ENCODE measurements at regions not wholly inside any gene's neighbourhood (a gene's known extent, or its start where the extent isn't known, plus 50 kb on each side); places are given as distances from the start of the nearest gene placed in this dataset.
"Not testable (repeated sequence)": the region's sequence is repeated elsewhere in the genome, so short reads cannot be mapped to it uniquely, and the experiment has no call there.

- DNase-seq (ENCODE audit: low spot score), result no peak
Observed at GRCh38 chr4:53959343-53960120, 104.9 kb downstream of the CHIC2 start.

- no peak for DNase-seq (ENCODE audit: low spot score)
Observed at GRCh38 chr4:53956454-53956853, 108.0 kb downstream of the CHIC2 start.

- no peak for DNase-seq (ENCODE audit: low spot score)
Observed at GRCh38 chr4:53956053-53956452, 108.4 kb downstream of the CHIC2 start.

GRCh38 chr4:53951414-53951813 is 113.0 kb downstream of the CHIC2 start:
- no peak for DNase-seq (ENCODE audit: low spot score)

GRCh38 chr4:53943345-53944085 is 120.9 kb downstream of the CHIC2 start:
- DNase-seq (ENCODE audit: low spot score), result no peak

GRCh38 chr4:53942712-53943111 is 121.7 kb downstream of the CHIC2 start:
- no peak for DNase-seq (ENCODE audit: low spot score)

GRCh38 chr4:53941331-53941730 is 123.1 kb downstream of the CHIC2 start:
- no peak for DNase-seq (ENCODE audit: low spot score)

GRCh38 chr4:53939892-53940291 is 124.5 kb downstream of the CHIC2 start:
- not testable (repeated sequence) for DNase-seq (ENCODE audit: low spot score)

GRCh38 chr4:53937918-53938317 is 126.5 kb downstream of the CHIC2 start:
- no peak for DNase-seq (ENCODE audit: low spot score)

- DNase-seq (ENCODE audit: low spot score), result no peak
Observed at GRCh38 chr4:53937327-53937726, 127.1 kb downstream of the CHIC2 start.

- DNase-seq (ENCODE audit: low spot score), result no peak
Observed at GRCh38 chr4:53935780-53936179, 128.6 kb downstream of the CHIC2 start.

- no peak for DNase-seq (ENCODE audit: low spot score)
Observed at GRCh38 chr4:53932796-53933610, 131.4 kb downstream of the CHIC2 start.

GRCh38 chr4:53931461-53931961 is 132.9 kb downstream of the CHIC2 start:
- no peak for DNase-seq (ENCODE audit: low spot score)

GRCh38 chr4:53929955-53930798 is 134.2 kb downstream of the CHIC2 start:
- DNase-seq (ENCODE audit: low spot score), result peak; percentile 89

- DNase-seq (ENCODE audit: low spot score), result no peak
Observed at GRCh38 chr4:53929311-53929710, 135.1 kb downstream of the CHIC2 start.

GRCh38 chr4:53928825-53929224 is 135.6 kb downstream of the CHIC2 start:
- peak; percentile 75 for DNase-seq (ENCODE audit: low spot score)

GRCh38 chr4:53925050-53925605 is 139.3 kb downstream of the CHIC2 start:
- DNase-seq (ENCODE audit: low spot score), result no peak

GRCh38 chr4:53924333-53925049 is 139.9 kb downstream of the CHIC2 start:
- no peak for DNase-seq (ENCODE audit: low spot score)

GRCh38 chr4:53923921-53924320 is 140.5 kb downstream of the CHIC2 start:
- no peak for DNase-seq (ENCODE audit: low spot score)

- DNase-seq (ENCODE audit: low spot score), result no peak
Observed at GRCh38 chr4:53921856-53922255, 142.5 kb downstream of the CHIC2 start.

All from H4 (cell line).